HG03135 (cell line): ENCODE measurements at regions not wholly inside any gene's neighbourhood (a gene's known extent, or its start where the extent isn't known, plus 50 kb on each side); places are given as distances from the start of the nearest gene placed in this dataset.
"Not testable (repeated sequence)": the region's sequence is repeated elsewhere in the genome, so short reads cannot be mapped to it uniquely, and the experiment has no call there.

Experiments used
- ATAC-seq: cut with Tn5 transposase; IDR thresholded peaks from one replicate; pipeline ENCODE4 v1.9.1; 2021; ENCODE audit warnings: mild to moderate bottlenecking, moderate library complexity; ENCODE audit not compliant: unreplicated experiment

- no peak for ATAC-seq
Observed at GRCh38 chr6:81565071-81565470, 187.4 kb downstream of the TENT5A start.

- ATAC-seq: no peak
Observed at GRCh38 chr6:81564470-81565068, 187.9 kb downstream of the TENT5A start.

GRCh38 chr6:81562169-81562568 is 190.3 kb downstream of the TENT5A start:
- no peak for ATAC-seq

GRCh38 chr6:81561731-81562130 is 190.8 kb downstream of the TENT5A start:
- ATAC-seq: no peak

GRCh38 chr6:81561071-81561564 is 191.4 kb downstream of the TENT5A start:
- no peak for ATAC-seq

- ATAC-seq: no peak
Observed at GRCh38 chr6:81557811-81558210, 194.7 kb downstream of the TENT5A start.

GRCh38 chr6:81556551-81556950 is 195.9 kb downstream of the TENT5A start:
- ATAC-seq: no peak

GRCh38 chr6:81553216-81553615 is 199.3 kb downstream of the TENT5A start:
- ATAC-seq: no peak

- ATAC-seq: no peak
Observed at GRCh38 chr6:81552644-81553043, 199.8 kb downstream of the TENT5A start.

- ATAC-seq: no peak
Observed at GRCh38 chr6:81547149-81547548, 205.3 kb downstream of the TENT5A start.

GRCh38 chr6:81534934-81535465 is 217.5 kb downstream of the TENT5A start:
- no peak for ATAC-seq

GRCh38 chr6:81531869-81532561 is 220.5 kb downstream of the TENT5A start:
- no peak for ATAC-seq

GRCh38 chr6:81517455-81517854 is 235.0 kb downstream of the TENT5A start:
- ATAC-seq: no peak

- no peak for ATAC-seq
Observed at GRCh38 chr6:81515562-81516453, 236.7 kb downstream of the TENT5A start.

GRCh38 chr6:81514195-81514594 is 238.3 kb downstream of the TENT5A start:
- not testable (repeated sequence) for ATAC-seq

GRCh38 chr6:81511423-81511822 is 241.1 kb downstream of the TENT5A start:
- no peak for ATAC-seq

GRCh38 chr6:81495999-81496398 is 256.5 kb downstream of the TENT5A start:
- ATAC-seq: no peak

- no peak for ATAC-seq
Observed at GRCh38 chr6:81491454-81492101, 260.9 kb downstream of the TENT5A start.

GRCh38 chr6:81487489-81487888 is 265.0 kb downstream of the TENT5A start:
- ATAC-seq: no peak

- no peak for ATAC-seq
Observed at GRCh38 chr6:81486234-81486633, 266.2 kb downstream of the TENT5A start.

- ATAC-seq: no peak
Observed at GRCh38 chr6:81485395-81485794, 267.1 kb downstream of the TENT5A start.
